GM04503 (cell line): ENCODE measurements at regions not wholly inside any gene's neighbourhood (a gene's known extent, or its start where the extent isn't known, plus 50 kb on each side); places are given as distances from the start of the nearest gene placed in this dataset.

Experiments
- DNase-seq: peaks from one replicate; pipeline ENCODE4 v3.0.0-alpha.2; 2012; ENCODE audit warnings: low read depth

GRCh38 chr2:237150186-237150585 is 64.5 kb downstream of the COPS8 start:
- no peak for DNase-seq

- DNase-seq, result no peak
These were observed 65.2 kb downstream of the COPS8 start for GRCh38 chr2:237150831-237151375.

DNA sequence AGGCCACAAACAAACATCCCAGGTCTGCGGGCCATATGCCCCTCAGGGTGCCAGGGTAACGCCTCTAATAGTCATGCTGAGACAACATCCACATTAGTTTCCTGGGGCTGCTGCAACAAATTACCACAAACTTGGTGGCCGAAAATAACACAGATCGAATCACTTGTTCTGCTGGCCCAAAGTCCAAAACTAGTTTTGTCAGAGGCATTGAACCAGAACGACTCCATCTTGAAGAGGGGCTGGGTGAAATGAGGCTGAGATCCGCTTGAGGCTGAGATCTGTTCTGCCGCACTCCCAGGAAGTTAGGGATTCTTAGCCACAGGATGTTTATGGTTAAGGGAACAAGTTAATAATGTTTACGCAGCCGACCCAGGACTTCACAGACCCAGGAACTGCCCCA is 66.7 kb downstream of the COPS8 start:
- DNase-seq, result no peak

- DNase-seq, result no peak
These were observed 67.5 kb downstream of the COPS8 start for GRCh38 chr2:237153181-237153580.

GRCh38 chr2:237154082-237154638 is 68.5 kb downstream of the COPS8 start:
- DNase-seq, result no peak

DNA sequence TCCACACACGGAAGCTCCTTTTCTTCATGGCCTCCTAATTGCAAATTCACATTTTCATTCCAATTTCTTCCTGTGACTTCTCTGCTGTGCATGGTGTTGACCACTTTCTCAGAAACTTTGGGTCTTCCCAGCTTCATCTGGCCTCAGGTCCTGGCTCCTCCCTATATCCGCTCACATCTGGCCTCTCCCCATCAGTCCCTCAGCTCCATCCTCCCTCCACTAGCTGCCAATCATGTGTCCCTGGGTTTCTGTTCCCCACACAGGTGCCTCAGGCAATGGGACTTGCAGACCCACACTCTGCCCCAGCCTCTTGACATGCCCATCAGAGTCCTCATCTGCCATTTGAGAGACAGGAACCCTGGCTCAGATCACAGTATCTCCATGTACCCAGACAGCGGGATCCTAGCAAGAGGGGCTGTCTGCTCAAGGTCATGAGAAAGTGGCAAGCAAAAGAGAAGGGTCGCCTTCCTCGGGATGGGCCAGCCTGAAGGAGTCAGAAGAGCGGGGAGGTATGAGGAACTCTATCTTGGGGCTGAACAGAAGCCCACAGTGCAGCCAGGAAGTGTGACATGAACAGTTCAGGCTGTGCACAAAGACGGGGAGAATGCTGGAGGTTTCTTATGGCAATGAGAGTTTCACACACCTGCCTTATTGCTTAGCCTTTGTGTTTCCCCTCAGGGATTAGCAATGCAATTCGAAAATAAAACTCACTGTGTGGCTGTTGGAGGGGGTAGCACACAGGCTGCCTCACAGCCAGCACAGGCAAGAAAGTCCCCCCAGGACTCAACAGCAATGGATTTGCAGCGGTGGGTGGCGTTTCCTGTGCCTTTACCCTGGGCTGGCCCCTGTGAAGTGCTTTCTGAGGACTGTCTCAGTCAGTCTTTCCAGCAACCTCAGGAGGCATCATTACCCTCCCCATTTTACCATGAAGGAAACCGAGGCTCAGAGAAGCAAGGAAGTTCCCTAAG is 69.5 kb downstream of the COPS8 start:
- no peak for DNase-seq

DNA sequence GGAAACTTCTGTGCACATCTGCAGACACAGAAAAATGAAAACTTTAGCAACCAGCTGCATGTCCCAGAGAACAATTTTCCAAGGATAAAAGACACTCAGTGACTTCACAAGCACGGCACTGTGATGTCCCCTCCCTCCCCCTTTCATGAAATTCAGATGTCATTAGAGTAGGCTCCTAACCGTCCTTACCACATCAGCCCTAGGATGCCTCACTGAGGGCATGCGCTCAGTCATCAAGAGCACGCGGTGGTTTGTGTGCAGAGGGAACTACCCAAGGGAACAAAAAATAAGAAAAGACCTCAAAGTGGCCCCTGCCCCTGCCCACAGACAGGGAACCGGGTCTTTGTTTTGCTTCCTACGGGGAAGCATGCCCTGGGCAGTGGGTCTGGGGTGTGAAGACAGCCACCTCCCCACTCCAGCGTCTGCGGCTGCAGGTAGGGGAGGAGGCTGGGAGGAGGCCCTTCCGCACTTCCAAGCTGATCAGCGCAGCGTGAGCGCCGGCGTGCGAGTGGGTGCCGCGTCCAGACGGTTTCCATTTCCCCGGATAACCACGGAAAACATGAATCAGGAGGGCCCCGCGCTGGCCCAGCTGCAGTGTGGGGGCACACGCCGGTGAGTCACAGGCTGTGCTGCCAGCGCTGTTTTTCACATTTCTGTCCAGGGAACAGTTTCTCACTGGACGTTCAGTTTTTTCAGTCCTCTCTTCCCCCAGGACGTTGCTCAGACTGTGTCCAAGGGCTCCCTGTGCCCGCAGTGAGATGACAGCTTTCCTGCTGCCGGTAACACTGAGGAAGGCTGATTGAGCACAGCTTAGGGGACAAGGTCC is 70.6 kb downstream of the COPS8 start:
- DNase-seq, result peak; percentile 70

GRCh38 chr2:237156857-237157779 is 71.4 kb downstream of the COPS8 start:
- DNase-seq, result no peak

- DNase-seq, result no peak
These were observed 72.1 kb downstream of the COPS8 start for GRCh38 chr2:237157780-237158102.

DNA sequence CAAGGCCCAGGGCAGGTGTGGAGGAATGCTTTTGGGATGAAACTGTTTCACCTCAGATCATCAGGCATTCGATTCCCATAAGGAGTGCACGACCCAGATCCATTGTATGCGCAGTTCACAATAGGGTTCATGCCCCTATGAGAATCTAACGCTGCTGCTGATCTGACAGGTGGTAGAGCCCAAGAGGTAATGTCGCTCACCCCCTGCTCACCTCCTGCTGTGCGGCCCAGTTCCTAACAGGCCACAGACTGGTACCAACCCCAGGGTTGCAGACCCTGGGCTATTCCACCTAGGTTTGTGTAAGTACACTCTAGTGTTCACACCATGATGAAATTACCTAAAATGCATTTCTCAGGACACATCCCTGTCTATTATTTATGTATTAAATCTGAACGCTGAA is 72.5 kb downstream of the COPS8 start:
- DNase-seq, result no peak

- no peak for DNase-seq
These were observed 73.6 kb downstream of the COPS8 start for GRCh38 chr2:237159006-237159911.

DNA sequence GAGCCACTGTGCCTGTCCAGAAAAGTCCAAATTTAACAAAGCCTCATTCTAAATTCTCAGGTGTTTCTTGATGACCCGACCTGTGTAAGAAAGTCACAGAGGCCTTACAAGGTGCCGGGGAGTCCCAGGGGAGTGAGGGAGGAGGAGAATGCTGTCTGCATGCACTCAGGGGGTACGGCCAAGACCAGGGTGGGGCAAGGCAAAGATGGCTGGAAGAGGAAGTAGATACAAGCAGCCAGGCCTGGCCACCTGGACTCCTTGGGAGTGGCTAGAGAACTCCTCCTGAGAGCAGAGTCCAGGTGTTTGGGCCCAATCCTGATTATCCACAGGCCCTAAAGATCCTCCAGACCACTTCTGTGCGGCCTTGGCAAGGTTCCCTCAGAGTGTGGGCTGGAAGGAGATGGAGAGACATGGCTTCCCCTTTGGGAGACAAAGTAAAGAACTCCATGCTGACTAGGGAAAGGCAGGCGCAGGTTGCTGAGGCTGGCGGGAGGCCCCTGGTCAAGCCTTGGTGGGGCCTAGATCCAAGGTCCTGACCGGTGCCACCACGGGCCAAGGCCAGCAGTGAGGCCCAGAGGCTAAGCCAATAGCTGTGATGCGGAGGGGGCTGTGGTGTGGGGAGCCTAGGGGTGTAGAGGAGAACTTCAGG is 74.7 kb downstream of the COPS8 start:
- no peak for DNase-seq

- no peak for DNase-seq
These were observed 75.5 kb downstream of the COPS8 start for GRCh38 chr2:237161189-237161588.

DNA sequence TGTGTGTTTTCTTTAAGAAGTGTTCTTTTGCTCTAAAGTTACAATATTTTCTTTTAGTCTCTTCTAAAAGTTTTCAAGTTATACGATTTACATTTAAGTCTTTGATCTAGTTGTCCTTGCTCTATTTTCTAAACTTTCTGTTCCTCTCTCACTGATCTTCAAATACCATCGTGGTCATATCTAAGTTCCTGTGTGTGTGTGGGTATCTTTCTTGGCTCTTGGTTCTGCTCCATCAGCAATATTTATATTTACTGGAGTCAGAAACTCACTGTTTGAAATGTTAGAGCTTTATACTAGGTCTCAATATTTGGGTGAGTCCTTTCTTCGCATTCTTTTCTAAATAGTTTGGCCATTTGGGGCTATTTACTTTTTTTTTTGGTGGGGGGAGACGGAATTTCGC is 77.3 kb downstream of the COPS8 start:
- DNase-seq, result no peak

DNA sequence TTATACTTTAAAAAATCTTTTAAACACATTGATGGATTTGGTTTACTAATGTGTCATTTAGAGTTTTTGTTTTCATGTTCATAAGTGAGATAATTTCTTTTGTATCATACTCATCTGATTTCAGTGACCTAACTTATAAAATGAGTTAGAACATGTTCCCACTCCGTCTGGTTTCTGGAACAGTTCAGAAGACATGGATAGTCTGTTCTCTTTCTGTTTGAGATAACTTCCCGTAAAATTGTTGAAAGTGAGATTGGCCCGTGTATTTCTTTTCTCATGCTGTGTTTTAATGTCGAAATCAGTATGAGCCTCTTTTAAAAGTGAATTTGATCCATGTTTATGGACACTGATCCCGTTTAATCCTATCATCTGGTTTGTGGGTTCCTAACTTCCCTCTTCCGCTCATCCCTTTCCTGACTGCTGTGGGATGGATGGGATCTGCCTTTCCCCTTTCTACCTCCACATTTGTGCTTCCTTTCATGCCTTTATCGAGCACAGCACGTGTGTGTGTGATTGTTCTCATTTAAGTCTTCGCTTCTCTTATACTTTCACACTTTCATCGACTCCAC is 78.9 kb downstream of the COPS8 start:
- DNase-seq, result no peak

GRCh38 chr2:237165405-237166276 is 80.0 kb downstream of the COPS8 start:
- no peak for DNase-seq

DNA sequence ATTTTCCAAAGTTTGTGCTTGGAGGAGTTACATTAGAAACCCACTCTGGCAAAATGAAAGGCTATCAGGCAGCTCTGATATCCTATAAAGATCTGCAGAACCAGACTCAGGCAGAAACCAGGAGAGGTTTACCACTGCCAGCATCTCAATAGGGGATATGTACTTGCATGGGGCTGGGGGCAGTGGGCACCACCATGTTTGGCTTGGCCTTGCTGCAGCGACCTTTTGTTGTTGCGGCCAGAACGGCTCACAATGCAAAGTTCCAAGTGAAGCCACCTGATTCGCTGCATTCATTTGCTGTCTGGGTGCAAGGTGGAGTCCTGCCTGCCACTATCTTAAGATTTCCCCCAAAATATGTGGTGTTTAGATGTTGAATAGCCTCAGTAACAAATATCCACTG is 81.3 kb downstream of the COPS8 start:
- DNase-seq, result no peak

DNA sequence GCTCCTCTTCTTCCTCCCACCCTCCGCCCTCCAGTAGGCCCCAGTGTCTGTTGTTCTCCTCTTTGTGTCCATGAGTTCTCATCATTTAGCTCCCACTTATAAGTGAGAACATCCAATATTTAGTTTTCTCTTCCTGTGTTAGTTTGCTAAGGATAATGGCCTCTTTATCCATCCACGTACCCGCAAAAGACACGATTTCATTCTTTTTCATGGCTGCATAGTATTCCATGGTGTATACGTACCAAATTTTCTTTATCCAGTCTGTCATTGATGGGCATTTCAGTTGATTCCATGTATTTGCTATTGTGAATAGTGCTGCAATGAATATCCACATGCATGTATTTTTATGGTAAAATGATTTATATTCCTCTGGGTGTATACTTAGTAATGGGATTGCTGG is 82.2 kb downstream of the COPS8 start:
- DNase-seq, result no peak

DNA sequence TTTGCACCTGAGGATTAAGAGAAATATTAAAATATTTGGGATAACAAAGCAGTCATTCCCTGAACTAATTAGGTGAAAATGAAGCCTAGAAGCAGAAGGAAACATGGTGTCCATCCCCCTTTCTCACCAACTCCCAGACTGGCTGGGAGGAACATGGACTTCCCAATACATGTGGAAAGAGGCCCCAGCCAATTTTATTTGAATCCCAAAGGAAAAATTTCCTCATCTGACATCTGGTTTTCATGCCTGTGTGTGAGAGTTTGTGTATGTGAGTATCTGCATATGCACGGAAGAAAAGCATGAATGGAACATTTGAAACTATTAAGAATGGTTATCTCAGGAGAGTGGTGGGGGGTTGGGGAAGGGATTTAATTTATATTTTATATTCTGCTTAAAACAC is 84.3 kb downstream of the COPS8 start:
- DNase-seq, result peak; percentile 40
